ENCODE measurements at regions not wholly inside any gene's neighbourhood (a gene's known extent, or its start where the extent isn't known, plus 50 kb on each side); places are given as distances from the start of the nearest gene placed in this dataset.

GRCh38 chr7:16991551-16991950, 109.8 kb upstream of the AGR3 start:
- no peaks in the 10 kb centered on the region for H3K27me3 Mint-ChIP-seq
- TF ChIP-seq, protein P1, sequence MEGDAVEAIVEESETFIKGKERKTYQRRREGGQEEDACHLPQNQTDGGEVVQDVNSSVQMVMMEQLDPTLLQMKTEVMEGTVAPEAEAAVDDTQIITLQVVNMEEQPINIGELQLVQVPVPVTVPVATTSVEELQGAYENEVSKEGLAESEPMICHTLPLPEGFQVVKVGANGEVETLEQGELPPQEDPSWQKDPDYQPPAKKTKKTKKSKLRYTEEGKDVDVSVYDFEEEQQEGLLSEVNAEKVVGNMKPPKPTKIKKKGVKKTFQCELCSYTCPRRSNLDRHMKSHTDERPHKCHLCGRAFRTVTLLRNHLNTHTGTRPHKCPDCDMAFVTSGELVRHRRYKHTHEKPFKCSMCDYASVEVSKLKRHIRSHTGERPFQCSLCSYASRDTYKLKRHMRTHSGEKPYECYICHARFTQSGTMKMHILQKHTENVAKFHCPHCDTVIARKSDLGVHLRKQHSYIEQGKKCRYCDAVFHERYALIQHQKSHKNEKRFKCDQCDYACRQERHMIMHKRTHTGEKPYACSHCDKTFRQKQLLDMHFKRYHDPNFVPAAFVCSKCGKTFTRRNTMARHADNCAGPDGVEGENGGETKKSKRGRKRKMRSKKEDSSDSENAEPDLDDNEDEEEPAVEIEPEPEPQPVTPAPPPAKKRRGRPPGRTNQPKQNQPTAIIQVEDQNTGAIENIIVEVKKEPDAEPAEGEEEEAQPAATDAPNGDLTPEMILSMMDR (conservative IDR thresholded peaks at IDR 0.05): no peak

GRCh38 chr7:16993543-16993942, 111.8 kb upstream of the AGR3 start:
- Mint-ChIP-seq H3K4me3 (no peak overlapping the region), H3K27ac (no peak overlapping the region), H3K4me1 (ENCODE audit: unreplicated experiment) (peaks cover 4% of the 10 kb centered on the region), H3K9me3 (peaks cover 14% of the 10 kb centered on the region), H3K27me3 (no peaks in the 10 kb centered on the region), H3K36me3 (no peaks in the 10 kb centered on the region)
- TF ChIP-seq, protein P1 (conservative IDR thresholded peaks at IDR 0.05): no peak
- no peak for DNase-seq (ENCODE audit: extremely low spot score, unreplicated experiment)

More at GRCh38 chr7:16991551-16991950, 109.8 kb upstream of the AGR3 start:
- DNase-seq (ENCODE audit: extremely low spot score, unreplicated experiment): no peak
- no peak overlapping the region for H3K27ac Mint-ChIP-seq
- no peak overlapping the region for H3K4me3 Mint-ChIP-seq
- no peaks in the 10 kb centered on the region for H3K36me3 Mint-ChIP-seq
- peaks cover 4% of the 10 kb centered on the region for H3K4me1 Mint-ChIP-seq (ENCODE audit: unreplicated experiment)
- peaks cover 8% of the 10 kb centered on the region for H3K9me3 Mint-ChIP-seq

DNA sequence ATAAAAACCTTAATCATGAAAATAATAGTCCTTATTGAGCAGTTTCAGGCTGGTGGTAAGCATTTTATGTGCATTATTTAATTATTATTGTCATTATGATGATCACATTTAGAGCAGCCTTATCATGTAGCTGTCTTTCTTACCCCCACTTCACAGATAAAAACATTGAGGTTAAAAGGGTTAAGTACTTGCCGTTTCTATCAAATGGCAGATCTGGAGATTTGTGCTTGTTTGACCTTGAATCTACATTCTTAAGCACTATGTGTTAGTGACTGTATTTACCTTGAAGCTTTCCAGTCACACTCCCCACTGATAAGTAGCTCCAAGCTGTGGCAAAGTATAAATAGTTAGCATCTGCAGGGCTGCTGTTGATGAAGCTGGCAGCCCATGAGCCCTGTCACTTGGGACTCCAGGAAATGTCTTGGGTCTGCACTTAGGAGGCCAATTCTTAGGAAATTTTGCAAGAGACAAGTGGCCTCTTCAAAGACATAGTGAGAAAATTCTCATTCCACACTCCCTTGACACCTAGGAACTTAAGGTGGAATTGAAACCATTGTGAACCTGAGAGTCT, 116.8 kb upstream of the AGR3 start:
- H3K27me3 Mint-ChIP-seq: no peaks in the 10 kb centered on the region
- H3K4me1 Mint-ChIP-seq (ENCODE audit: unreplicated experiment): no peaks in the 10 kb centered on the region
- no peak overlapping the region for H3K4me3 Mint-ChIP-seq
- peaks cover 10% of the 10 kb centered on the region for H3K9me3 Mint-ChIP-seq
- H3K36me3 Mint-ChIP-seq: no peaks in the 10 kb centered on the region
- TF ChIP-seq, protein P1 (conservative IDR thresholded peaks at IDR 0.05): no peak
- H3K27ac Mint-ChIP-seq: no peak overlapping the region
- no peak for DNase-seq (ENCODE audit: extremely low spot score, unreplicated experiment)

DNA sequence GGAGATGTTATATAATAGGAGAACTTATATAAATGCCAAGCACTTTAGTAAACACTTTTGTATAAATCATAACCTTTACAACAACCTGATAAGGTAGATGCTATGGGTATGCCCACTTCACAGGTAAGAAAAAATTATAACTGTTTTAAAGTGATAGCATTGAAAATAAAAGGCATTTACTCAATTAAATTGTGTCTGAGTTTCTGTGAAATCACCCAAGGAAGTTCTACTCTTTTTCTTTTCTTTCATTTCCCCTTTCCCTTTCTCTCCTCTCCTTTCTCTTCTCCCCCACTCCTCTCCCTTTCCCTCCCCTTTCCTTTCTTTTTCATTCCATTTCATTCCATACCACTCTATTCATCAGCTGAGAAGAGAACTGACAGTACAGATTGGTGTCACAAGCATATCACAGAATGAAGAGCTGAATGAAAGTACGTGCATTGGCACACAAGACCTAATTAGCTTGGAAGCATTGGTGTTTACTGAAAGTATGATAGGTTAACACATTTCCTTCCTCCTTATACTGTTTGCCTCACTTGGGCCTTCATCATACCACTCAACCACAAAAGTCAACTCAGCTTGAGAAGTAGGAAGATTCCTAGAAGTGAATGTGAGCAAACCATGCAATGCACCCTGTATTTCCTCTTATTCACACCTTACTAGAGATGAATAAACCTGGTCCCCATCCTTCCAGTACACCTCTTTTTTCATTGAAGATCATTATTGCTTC, 117.9 kb upstream of the AGR3 start:
- Mint-ChIP-seq H3K9me3 (peaks cover 10% of the 10 kb centered on the region), H3K36me3 (no peaks in the 10 kb centered on the region), H3K4me1 (ENCODE audit: unreplicated experiment) (no peaks in the 10 kb centered on the region), H3K27ac (no peak overlapping the region), H3K4me3 (no peak overlapping the region), H3K27me3 (no peaks in the 10 kb centered on the region)
- no peak for DNase-seq (ENCODE audit: extremely low spot score, unreplicated experiment)
- TF ChIP-seq, protein P1 (conservative IDR thresholded peaks at IDR 0.05): no peak

- Mint-ChIP-seq H3K4me3 (no peak overlapping the region), H3K27ac (no peak overlapping the region), H3K27me3 (no peaks in the 10 kb centered on the region), H3K36me3 (no peaks in the 10 kb centered on the region), H3K4me1 (ENCODE audit: unreplicated experiment) (no peaks in the 10 kb centered on the region), H3K9me3 (no peaks in the 10 kb centered on the region)
- TF ChIP-seq, protein P1 (conservative IDR thresholded peaks at IDR 0.05): no peak
- no peak for DNase-seq (ENCODE audit: extremely low spot score, unreplicated experiment)
Observed at GRCh38 chr7:17005271-17005670, 123.5 kb upstream of the AGR3 start.
